Neural cell (in vitro differentiated cells): ENCODE measurements at regions not wholly inside any gene's neighbourhood (a gene's known extent, or its start where the extent isn't known, plus 50 kb on each side); places are given as distances from the start of the nearest gene placed in this dataset.

Experiments used
- CTCF ChIP-seq: fragments of 450-650 bp; IDR thresholded peaks from 2 replicates; pipeline ENCODE4 v1.5.1; 2014; ENCODE audit warnings: antibody characterized with exemption, mild to moderate bottlenecking, moderate library complexity; ENCODE audit not compliant: poor library complexity, severe bottlenecking
- POLR2AphosphoS5 ChIP-seq: IDR thresholded peaks from 2 replicates; pipeline ENCODE4 v1.6.1; 2012
- RAD21 ChIP-seq: fragments of 450-650 bp; conservative IDR thresholded peaks from 2 replicates; pipeline ENCODE4 v1.6.1; 2014; ENCODE audit warnings: antibody characterized with exemption, mild to moderate bottlenecking, moderate library complexity

GRCh38 chr11:97009613-97010012, 619.8 kb downstream of the JRKL start:
- TF ChIP-seq CTCF = no peak
- no peak for TF ChIP-seq POLR2AphosphoS5
- no peak for TF ChIP-seq RAD21
